Activated T-cell treated with anti-CD3 and anti-CD28 coated beads, Interleukin-2, amount 50 U/mL, for 72 hours (primary cell): ENCODE measurements at regions not wholly inside any gene's neighbourhood (a gene's known extent, or its start where the extent isn't known, plus 50 kb on each side); places are given as distances from the start of the nearest gene placed in this dataset.
A peak's percentile ranks its signal among the peaks of the same experiment; 100 is the strongest.

Experiments
- ATAC-seq, 2 donors: fragments of 150-1000 bp; cut with Tn5 transposase; replicated peaks in 1 of 2; 2 replicates each; pipeline ENCODE4 v1.10.0; 2021; ENCODE audit warnings: moderate library complexity in 2 of 2, mild to moderate bottlenecking in 1 of 2
- DNase-seq, 2 donors: peaks; one replicate each; pipeline ENCODE4 v3.0.0; 2021 to 2022; ENCODE audit warnings: mixed read lengths in 1 of 2
- H3K27ac Mint-ChIP-seq: one replicate; pipeline ENCODE4 v1.8.0; 2022; ENCODE audit warnings: mild to moderate bottlenecking, moderate library complexity, mixed read lengths
- H3K27me3 Mint-ChIP-seq: one replicate; pipeline ENCODE4 v1.8.0; 2022; ENCODE audit warnings: low read depth, mixed read lengths
- H3K36me3 Mint-ChIP-seq, 2 donors: one replicate each; pipeline ENCODE4 v1.8.0; 2022; ENCODE audit warnings: mixed read lengths in 2 of 2, mild to moderate bottlenecking in 1 of 2; ENCODE audit not compliant: insufficient read depth in 2 of 2
- H3K4me1 Mint-ChIP-seq: one replicate; pipeline ENCODE4 v1.8.0; 2022; ENCODE audit warnings: low read depth, mixed read lengths
- H3K4me3 Mint-ChIP-seq, 2 donors: one replicate each; pipeline ENCODE4 v1.8.0; 2022; ENCODE audit warnings: mild to moderate bottlenecking in 2 of 2, mixed read lengths in 2 of 2, moderate library complexity in 2 of 2
- H3K9me3 Mint-ChIP-seq, 2 donors: one replicate each; pipeline ENCODE4 v1.8.0; 2022; ENCODE audit warnings: mixed read lengths in 2 of 2

- H3K36me3 Mint-ChIP-seq = peaks cover 0 to 2% of the 10 kb centered on the region in 2 donors
- no peak for ATAC-seq
- no peaks in the 10 kb centered on the region for H3K4me1 Mint-ChIP-seq
- no peak for DNase-seq
- H3K27me3 Mint-ChIP-seq = peaks cover 18% of the 10 kb centered on the region
- H3K27ac Mint-ChIP-seq = no peak overlapping the region
- H3K4me3 Mint-ChIP-seq = no peak overlapping the region
- H3K9me3 Mint-ChIP-seq = no peaks in the 10 kb centered on the region
Observed at GRCh38 chr17:5719976-5720375, 135.7 kb upstream of the NLRP1 start.

- H3K27me3 Mint-ChIP-seq = peaks cover 39% of the 10 kb centered on the region
- ATAC-seq (no peak), DNase-seq (no peak)
- H3K9me3 Mint-ChIP-seq = no peaks in the 10 kb centered on the region
- peaks cover 1 to 2% of the 10 kb centered on the region in 2 donors for H3K36me3 Mint-ChIP-seq
- H3K27ac Mint-ChIP-seq = no peak overlapping the region
- H3K4me1 Mint-ChIP-seq = no peaks in the 10 kb centered on the region
- no peak overlapping the region for H3K4me3 Mint-ChIP-seq
Observed at GRCh38 chr17:5730373-5730772, 146.1 kb upstream of the NLRP1 start.

DNA sequence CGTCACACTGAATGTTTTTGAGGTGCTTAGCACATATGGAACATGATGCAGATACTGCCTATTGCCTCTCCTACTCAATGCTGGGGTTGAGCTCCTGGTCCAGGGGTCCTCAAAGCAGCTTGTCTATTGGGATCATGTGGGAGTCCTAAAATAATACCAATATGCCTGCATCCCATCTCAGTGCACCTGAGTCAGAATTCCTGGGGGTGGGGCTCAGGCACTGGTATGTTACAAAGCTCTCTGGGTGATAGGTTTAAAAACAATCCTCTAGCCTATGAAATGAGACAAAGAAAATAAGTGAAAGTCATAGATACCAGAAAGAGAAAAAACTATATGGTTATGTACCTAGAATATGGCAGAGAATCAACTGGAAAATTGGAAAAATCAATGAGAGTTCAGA, 156.6 kb upstream of the NLRP1 start:
- H3K27me3 Mint-ChIP-seq = peaks cover 11% of the 10 kb centered on the region
- no peaks in the 10 kb centered on the region for H3K9me3 Mint-ChIP-seq
- no peaks in the 10 kb centered on the region for H3K4me1 Mint-ChIP-seq
- H3K36me3 Mint-ChIP-seq = no peaks in the 10 kb centered on the region
- DNase-seq = no peak
- H3K4me3 Mint-ChIP-seq = no peak overlapping the region
- no peak overlapping the region for H3K27ac Mint-ChIP-seq
- ATAC-seq = no peak

DNA sequence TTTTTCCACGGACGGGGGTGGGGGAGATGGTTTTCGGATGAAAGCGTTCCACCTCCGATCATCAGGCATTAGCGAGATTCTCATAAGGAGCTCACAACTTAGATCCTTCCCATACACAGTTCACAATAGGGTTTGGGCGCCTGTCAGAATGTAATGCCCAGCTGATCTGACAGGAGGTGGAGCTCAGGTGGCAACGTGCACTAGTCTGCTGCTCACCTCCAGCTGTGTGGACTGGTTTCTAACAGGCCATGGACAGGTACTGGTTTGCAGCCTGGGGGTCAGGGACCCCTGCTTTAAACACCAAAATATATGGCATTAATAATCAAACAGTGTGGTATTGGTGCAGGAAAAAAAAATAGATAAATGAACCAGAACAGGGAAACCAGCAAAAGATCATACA, 157.5 kb upstream of the NLRP1 start:
- no peak overlapping the region for H3K4me3 Mint-ChIP-seq
- no peak for ATAC-seq
- no peak for DNase-seq
- H3K36me3 Mint-ChIP-seq = no peaks in the 10 kb centered on the region
- no peaks in the 10 kb centered on the region for H3K4me1 Mint-ChIP-seq
- H3K9me3 Mint-ChIP-seq = no peaks in the 10 kb centered on the region
- peaks cover 11% of the 10 kb centered on the region for H3K27me3 Mint-ChIP-seq
- no peak overlapping the region for H3K27ac Mint-ChIP-seq

DNA sequence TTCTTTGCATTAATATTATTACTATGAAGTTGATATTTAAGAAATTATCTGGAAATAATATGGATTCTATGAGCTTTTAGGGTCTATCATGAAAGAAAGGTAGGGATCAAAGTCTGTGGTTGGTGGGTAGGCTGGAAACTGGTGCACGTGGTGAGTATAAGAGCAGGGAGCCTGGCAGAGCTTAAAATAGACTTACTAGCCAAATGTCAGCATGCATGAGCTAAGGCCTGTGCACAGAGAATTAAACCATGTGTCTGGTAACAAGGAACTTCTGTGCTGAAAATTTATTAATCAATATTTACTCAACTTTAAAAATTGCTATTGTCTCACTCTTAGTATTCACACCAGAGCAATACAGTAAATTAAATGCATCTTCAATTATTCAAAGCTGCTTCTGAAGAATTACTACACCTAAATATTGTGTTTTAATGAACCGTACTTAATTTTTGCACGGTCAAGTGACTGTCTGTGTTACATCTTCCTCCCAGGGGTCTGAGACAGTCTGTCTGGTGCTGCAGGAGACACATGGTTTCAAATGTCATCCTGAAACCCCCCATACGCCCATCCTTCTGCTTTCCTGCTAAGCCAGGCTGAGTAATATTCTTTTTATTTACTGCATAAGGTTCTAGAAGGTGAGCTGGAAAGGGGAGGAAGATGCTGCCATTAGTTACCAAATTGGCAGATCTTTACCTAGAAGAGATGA, 161.0 kb upstream of the NLRP1 start:
- no peak for ATAC-seq
- DNase-seq = no peak

DNA sequence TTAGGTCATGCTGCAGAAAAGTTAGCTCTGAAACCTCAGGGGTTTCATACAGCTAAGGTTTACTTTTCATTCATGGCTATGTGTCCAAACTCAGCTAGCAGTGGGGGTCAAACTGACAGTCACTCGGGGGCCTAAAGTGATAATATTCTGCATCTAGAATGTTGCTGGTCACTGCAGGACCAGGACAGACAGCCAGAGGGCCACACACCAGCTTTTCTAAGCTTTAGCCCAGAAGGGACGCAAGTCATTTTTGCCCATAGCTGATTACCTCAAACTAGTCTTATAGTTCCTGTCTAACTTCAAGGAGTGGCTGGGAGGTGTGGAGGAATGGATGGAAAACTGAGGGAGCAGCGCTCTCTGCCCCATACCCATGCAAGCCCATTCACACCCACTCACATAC, 163.0 kb upstream of the NLRP1 start:
- DNase-seq (no peak), ATAC-seq (no peak)
- H3K36me3 Mint-ChIP-seq = no peaks in the 10 kb centered on the region
- H3K9me3 Mint-ChIP-seq = no peaks in the 10 kb centered on the region
- no peak overlapping the region for H3K4me3 Mint-ChIP-seq
- H3K4me1 Mint-ChIP-seq = no peaks in the 10 kb centered on the region
- H3K27me3 Mint-ChIP-seq = peaks cover 6% of the 10 kb centered on the region
- no peak overlapping the region for H3K27ac Mint-ChIP-seq

More for the DNA sequence above, 161.0 kb upstream of the NLRP1 start:
- Mint-ChIP-seq H3K27ac (no peak overlapping the region), H3K9me3 (no peaks in the 10 kb centered on the region), H3K27me3 (peaks cover 11% of the 10 kb centered on the region), H3K4me1 (no peaks in the 10 kb centered on the region), H3K4me3 (no peak overlapping the region), H3K36me3 (no peaks in the 10 kb centered on the region)

GRCh38 chr17:5747964-5748363, 163.7 kb upstream of the NLRP1 start:
- no peaks in the 10 kb centered on the region for H3K36me3 Mint-ChIP-seq
- ATAC-seq = no peak
- DNase-seq = no peak
- peaks cover 7% of the 10 kb centered on the region for H3K27me3 Mint-ChIP-seq
- no peak overlapping the region for H3K4me3 Mint-ChIP-seq
- H3K4me1 Mint-ChIP-seq = no peaks in the 10 kb centered on the region
- H3K27ac Mint-ChIP-seq = no peak overlapping the region
- H3K9me3 Mint-ChIP-seq = no peaks in the 10 kb centered on the region

DNA sequence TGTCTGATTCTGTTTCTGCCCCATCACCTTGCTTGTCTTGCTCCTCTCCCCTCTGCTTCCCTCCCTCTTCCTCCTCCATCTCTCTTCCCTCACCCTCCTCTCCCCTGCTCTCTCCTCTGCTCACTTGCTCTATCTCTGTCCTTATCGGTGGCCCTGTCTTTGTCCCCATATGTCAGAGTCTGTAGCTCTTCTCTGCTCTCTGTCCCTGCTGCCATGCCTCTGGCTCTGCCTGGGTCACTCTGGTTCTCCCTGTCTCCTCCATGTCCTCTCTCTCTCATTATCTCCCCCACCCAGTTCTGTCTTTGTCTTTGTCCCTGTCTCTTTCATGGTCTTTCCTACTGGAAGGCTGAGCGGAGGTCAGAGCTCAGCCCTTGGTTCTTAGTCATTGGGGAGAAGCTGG, 169.1 kb upstream of the NLRP1 start:
- Mint-ChIP-seq H3K4me3 (no peak overlapping the region), H3K27me3 (peaks cover 25% of the 10 kb centered on the region), H3K36me3 (no peaks in the 10 kb centered on the region), H3K4me1 (no peaks in the 10 kb centered on the region), H3K27ac (no peak overlapping the region), H3K9me3 (no peaks in the 10 kb centered on the region)
- ATAC-seq (no peak), DNase-seq (no peak)

DNA sequence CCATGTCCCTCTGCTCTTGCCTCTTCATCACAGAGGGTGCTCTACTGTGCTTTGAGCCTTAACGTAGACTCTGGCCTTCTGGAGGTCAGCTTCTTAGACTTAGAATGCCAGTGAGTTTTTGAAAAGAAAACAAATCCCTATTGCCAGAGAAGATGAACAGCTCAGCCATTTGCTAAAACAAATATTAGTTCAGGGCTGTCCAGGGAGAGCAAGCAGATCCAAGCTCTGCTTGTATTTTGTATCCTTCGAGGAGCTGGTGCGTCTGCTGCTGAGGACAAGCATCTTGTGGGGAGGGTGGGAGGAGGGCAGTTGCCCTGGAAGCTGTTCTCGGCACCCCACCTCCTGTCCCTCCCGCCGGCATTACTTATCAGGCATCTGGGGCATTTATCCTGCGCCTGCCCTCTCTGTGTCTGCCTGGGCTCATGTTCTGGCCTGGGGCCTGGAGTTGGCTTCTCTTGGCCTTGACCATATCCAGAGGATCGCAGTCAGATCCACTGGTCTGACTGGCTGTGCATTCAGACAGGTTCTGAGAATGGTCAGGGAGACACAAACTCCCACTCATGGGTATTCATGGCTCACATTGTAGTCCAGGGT, 173.1 kb upstream of the NLRP1 start:
- Mint-ChIP-seq H3K36me3 (no peaks in the 10 kb centered on the region), H3K27ac (no peak overlapping the region), H3K27me3 (peaks cover 31% of the 10 kb centered on the region), H3K4me3 (no peak overlapping the region), H3K4me1 (peaks cover 9% of the 10 kb centered on the region), H3K9me3 (no peaks in the 10 kb centered on the region)
- ATAC-seq (no peak), DNase-seq (no peak)

GRCh38 chr17:5758651-5759050, 174.3 kb upstream of the NLRP1 start:
- peaks cover 33% of the 10 kb centered on the region for H3K27me3 Mint-ChIP-seq
- no peak for DNase-seq
- H3K4me3 Mint-ChIP-seq = no peak overlapping the region
- no peaks in the 10 kb centered on the region for H3K36me3 Mint-ChIP-seq
- no peak for ATAC-seq
- no peaks in the 10 kb centered on the region for H3K9me3 Mint-ChIP-seq
- peaks cover 9% of the 10 kb centered on the region for H3K4me1 Mint-ChIP-seq
- H3K27ac Mint-ChIP-seq = no peak overlapping the region

- H3K27me3 Mint-ChIP-seq = peaks cover 33% of the 10 kb centered on the region
- H3K36me3 Mint-ChIP-seq = no peaks in the 10 kb centered on the region
- DNase-seq = no peak
- peak; percentile 38 to 41 for ATAC-seq
- H3K9me3 Mint-ChIP-seq = no peaks in the 10 kb centered on the region
- peaks cover 9% of the 10 kb centered on the region for H3K4me1 Mint-ChIP-seq
- H3K4me3 Mint-ChIP-seq = no peak overlapping the region
- no peak overlapping the region for H3K27ac Mint-ChIP-seq
Observed at GRCh38 chr17:5759501-5759925, 175.2 kb upstream of the NLRP1 start.

DNA sequence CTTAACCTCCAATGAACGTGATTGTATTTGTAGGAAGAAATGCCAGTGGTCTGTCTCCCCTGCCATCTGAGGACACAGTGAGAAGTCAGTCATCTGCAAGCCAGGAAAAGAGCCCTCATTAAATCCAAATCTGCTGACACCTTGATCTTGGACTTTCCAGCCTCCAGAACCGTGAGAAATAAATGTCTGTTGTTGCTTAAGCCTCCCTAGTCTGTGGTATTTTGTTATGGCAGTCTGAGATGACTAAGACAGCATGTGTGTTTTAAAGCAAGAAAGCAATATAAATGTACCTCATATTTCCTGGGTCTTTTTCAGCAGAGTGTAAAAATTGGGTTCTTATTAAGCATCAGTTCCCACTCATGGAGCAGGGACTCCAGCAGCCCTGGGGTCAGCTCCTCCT, 177.9 kb upstream of the NLRP1 start:
- H3K27ac Mint-ChIP-seq = no peak overlapping the region
- no peaks in the 10 kb centered on the region for H3K9me3 Mint-ChIP-seq
- H3K27me3 Mint-ChIP-seq = peaks cover 33% of the 10 kb centered on the region
- H3K4me3 Mint-ChIP-seq = no peak overlapping the region
- no peaks in the 10 kb centered on the region for H3K36me3 Mint-ChIP-seq
- no peak for ATAC-seq
- H3K4me1 Mint-ChIP-seq = peaks cover 9% of the 10 kb centered on the region
- DNase-seq = no peak

GRCh38 chr17:5763595-5764306, 179.4 kb upstream of the NLRP1 start:
- Mint-ChIP-seq H3K4me3 (no peak overlapping the region), H3K9me3 (no peaks in the 10 kb centered on the region), H3K27ac (no peak overlapping the region), H3K36me3 (no peaks in the 10 kb centered on the region), H3K4me1 (peaks cover 9% of the 10 kb centered on the region), H3K27me3 (peaks cover 43% of the 10 kb centered on the region)
- ATAC-seq (no peak), DNase-seq (no peak)
